CD8-positive, alpha-beta memory T cell (primary cell): ENCODE measurements at regions not wholly inside any gene's neighbourhood (a gene's known extent, or its start where the extent isn't known, plus 50 kb on each side); places are given as distances from the start of the nearest gene placed in this dataset.

Experiments
- CTCF ChIA-PET: fragments of 350-600 bp; sonication (Branson Sonifier 250); formaldehyde crosslinking; loops from one replicate; lab custom pipeline; 2021; ENCODE audit warnings: antibody characterized with exemption; lab: Charles Lee
- POLR2A ChIA-PET: fragments of 350-600 bp; sonication (Branson Sonifier 250); formaldehyde crosslinking; loops from one replicate; lab custom pipeline; 2021; ENCODE audit warnings: antibody characterized with exemption; lab: Charles Lee
- DNase-seq, 5 donors: peaks; one replicate each; pipeline versions ENCODE4 v3.0.0 to v3.0.0-alpha.2; 2020 to 2022; ENCODE audit warnings: mixed read lengths in 1 of 5
- H3K27ac ChIP-seq: one replicate; pipeline ENCODE4 v1.7.0; 2013; ENCODE audit warnings: low read depth, mild to moderate bottlenecking, low read length, moderate library complexity
- H3K27me3 ChIP-seq: 2 replicates; pipeline ENCODE4 v1.7.0; 2013; ENCODE audit warnings: low read length, mild to moderate bottlenecking; ENCODE audit not compliant: insufficient read depth, poor library complexity, severe bottlenecking
- H3K36me3 ChIP-seq: 2 replicates; pipeline ENCODE4 v1.7.0; 2013; ENCODE audit warnings: mild to moderate bottlenecking, low read length, moderate library complexity; ENCODE audit not compliant: insufficient read depth
- H3K4me1 ChIP-seq: 2 replicates; pipeline ENCODE4 v1.7.0; 2013; ENCODE audit warnings: mild to moderate bottlenecking, low read length, moderate library complexity; ENCODE audit not compliant: insufficient read depth
- H3K4me3 ChIP-seq: 2 replicates; pipeline ENCODE4 v1.7.0; 2013; ENCODE audit warnings: mild to moderate bottlenecking, low read length
- H3K9me3 ChIP-seq: 2 replicates; pipeline ENCODE4 v1.7.0; 2013; ENCODE audit warnings: mild to moderate bottlenecking, low read length
- H3K27ac Mint-ChIP-seq, 8 donors: one replicate each; pipeline ENCODE4 v1.8.0; 2020 to 2021; ENCODE audit warnings: mixed read lengths in 8 of 8, mild to moderate bottlenecking in 6 of 8, inconsistent platforms in 3 of 8, moderate library complexity in 3 of 8
- H3K27me3 Mint-ChIP-seq, 2 donors: one replicate each; pipeline ENCODE4 v1.8.0; 2020 to 2021; ENCODE audit warnings: mixed read lengths in 2 of 2, mild to moderate bottlenecking in 1 of 2, moderate library complexity in 1 of 2
- H3K36me3 Mint-ChIP-seq, 3 donors: one replicate each; pipeline ENCODE4 v1.8.0; 2020 to 2021; ENCODE audit warnings: mixed read lengths in 3 of 3, inconsistent platforms in 1 of 3, mild to moderate bottlenecking in 1 of 3
- H3K4me1 Mint-ChIP-seq, 3 donors: one replicate each; pipeline ENCODE4 v1.8.0; 2020 to 2021; ENCODE audit warnings: mixed read lengths in 3 of 3, inconsistent platforms in 1 of 3, mild to moderate bottlenecking in 1 of 3
- H3K4me3 Mint-ChIP-seq, 7 donors: one replicate each; pipeline ENCODE4 v1.8.0; 2020 to 2021; ENCODE audit warnings: mixed read lengths in 7 of 7, mild to moderate bottlenecking in 6 of 7, moderate library complexity in 4 of 7, inconsistent platforms in 2 of 7
- H3K9me3 Mint-ChIP-seq, 5 donors: one replicate each; pipeline ENCODE4 v1.8.0; 2020 to 2022; ENCODE audit warnings: mixed read lengths in 5 of 5, mild to moderate bottlenecking in 3 of 5, moderate library complexity in 2 of 5, inconsistent platforms in 1 of 5

DNA sequence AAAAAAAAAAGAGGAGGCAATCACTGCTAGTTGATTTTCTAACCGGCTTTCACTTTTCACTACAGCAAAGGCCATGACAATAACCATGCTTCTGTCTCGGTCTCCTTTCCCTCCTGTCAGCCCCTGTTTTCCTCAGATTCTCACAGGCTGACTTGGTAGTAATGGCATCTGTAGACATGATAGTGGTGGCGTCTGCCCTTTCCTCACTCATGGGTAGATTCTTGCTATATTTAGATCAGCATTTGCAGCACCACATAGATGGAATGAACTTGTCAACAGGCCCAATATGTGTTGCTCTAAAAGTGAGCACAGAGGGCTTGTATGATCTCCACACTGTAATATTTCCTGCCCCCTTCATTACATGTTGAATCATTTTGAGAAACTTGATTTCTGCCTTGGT is 120.3 kb upstream of the FTMT start:
- no peaks in the 10 kb centered on the region for H3K4me1 ChIP-seq
- no peaks in the 10 kb centered on the region for H3K27me3 ChIP-seq
- H3K9me3 ChIP-seq, result no peaks in the 10 kb centered on the region
- no peaks in the 10 kb centered on the region for H3K36me3 Mint-ChIP-seq
- H3K4me3 Mint-ChIP-seq, result no peak overlapping the region
- H3K4me3 ChIP-seq, result no peak overlapping the region
- ChIA-PET POLR2A (no interaction called here), CTCF (no interaction called here)
- no peaks in the 10 kb centered on the region for H3K27me3 Mint-ChIP-seq
- no peak overlapping the region for H3K27ac Mint-ChIP-seq
- H3K4me1 Mint-ChIP-seq, result no peaks in the 10 kb centered on the region
- no peak overlapping the region for H3K27ac ChIP-seq
- H3K36me3 ChIP-seq, result no peaks in the 10 kb centered on the region
- H3K9me3 Mint-ChIP-seq, result peaks cover 0 to 10% (median 4%) of the 10 kb centered on the region in 5 donors
- DNase-seq, result no peak

DNA sequence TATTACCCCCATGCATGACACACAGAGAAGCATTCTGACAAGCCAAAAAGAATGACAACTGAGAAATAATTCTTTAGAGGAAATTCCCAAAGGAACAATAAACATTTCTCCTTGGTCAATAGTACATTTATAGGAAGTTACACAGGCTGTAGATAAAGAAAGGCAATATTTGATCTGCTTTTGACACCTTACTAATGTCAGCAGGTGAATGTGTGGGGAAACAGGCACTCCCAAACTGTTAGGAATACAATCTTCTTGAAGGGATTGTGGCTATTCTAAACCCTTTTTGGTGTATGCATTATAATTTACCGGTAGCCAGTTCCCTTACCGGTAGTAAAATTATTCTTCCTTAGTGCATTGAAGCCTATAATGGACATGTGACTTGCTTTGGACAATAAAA is 116.1 kb upstream of the FTMT start:
- Histone ChIP-seq H3K27me3 (no peaks in the 10 kb centered on the region), H3K36me3 (no peaks in the 10 kb centered on the region), H3K4me1 (no peaks in the 10 kb centered on the region), H3K4me3 (no peak overlapping the region), H3K9me3 (no peaks in the 10 kb centered on the region), H3K27ac (no peak overlapping the region)
- Mint-ChIP-seq H3K4me1 (no peaks in the 10 kb centered on the region), H3K4me3 (no peak overlapping the region), H3K27me3 (no peaks in the 10 kb centered on the region), H3K27ac (no peak overlapping the region), H3K9me3 (peaks cover 0 to 12% (median 5%) of the 10 kb centered on the region in 5 donors), H3K36me3 (no peaks in the 10 kb centered on the region)
- POLR2A ChIA-PET, result no interaction called here
- CTCF ChIA-PET, result no interaction called here
- no peak for DNase-seq

DNA sequence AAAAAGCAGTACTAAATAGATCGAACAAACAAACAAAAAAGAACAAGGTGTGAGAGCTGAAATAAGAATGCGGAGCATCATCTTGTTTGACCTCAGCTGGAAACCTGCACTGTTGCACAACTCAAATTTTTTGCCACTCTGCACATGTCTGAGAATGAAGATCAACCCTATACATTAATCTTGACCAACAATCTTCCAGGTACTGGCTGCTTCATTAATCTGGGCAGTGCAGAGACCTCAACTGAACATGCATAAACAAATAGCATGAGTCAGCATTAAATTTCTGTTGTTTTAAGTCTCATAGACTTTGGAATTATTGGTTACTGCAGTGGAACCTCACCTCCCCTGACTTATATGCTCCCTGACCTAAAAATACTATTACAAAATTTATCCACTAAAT is 114.6 kb upstream of the FTMT start:
- no peak overlapping the region for H3K4me3 ChIP-seq
- no peak overlapping the region for H3K27ac Mint-ChIP-seq
- ChIA-PET CTCF (no interaction called here), POLR2A (no interaction called here)
- peaks cover 0 to 14% (median 5%) of the 10 kb centered on the region in 5 donors for H3K9me3 Mint-ChIP-seq
- H3K4me1 ChIP-seq, result no peaks in the 10 kb centered on the region
- no peak overlapping the region for H3K4me3 Mint-ChIP-seq
- H3K27me3 ChIP-seq, result no peaks in the 10 kb centered on the region
- H3K36me3 Mint-ChIP-seq, result no peaks in the 10 kb centered on the region
- DNase-seq, result no peak
- no peaks in the 10 kb centered on the region for H3K27me3 Mint-ChIP-seq
- H3K36me3 ChIP-seq, result no peaks in the 10 kb centered on the region
- no peaks in the 10 kb centered on the region for H3K4me1 Mint-ChIP-seq
- no peaks in the 10 kb centered on the region for H3K9me3 ChIP-seq
- H3K27ac ChIP-seq, result no peak overlapping the region

DNA sequence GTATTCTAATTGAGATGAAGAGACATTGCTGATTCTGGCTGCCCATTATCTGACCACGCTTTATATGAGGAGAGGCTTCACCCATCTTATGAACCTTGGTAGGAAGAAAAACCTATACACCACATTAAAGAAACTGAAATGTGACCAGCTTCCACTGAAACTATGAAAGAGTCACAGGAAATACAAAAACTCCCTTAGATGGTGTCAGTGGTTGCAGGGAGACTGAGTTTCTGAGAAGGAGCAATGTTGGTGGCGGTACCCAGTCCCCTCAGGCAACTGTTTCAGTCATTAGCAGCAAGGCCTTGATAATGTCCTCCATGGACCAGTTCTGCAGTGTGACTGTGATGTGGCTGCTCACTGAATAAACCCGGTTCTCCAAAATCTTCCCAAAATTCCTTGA is 110.5 kb upstream of the FTMT start:
- H3K27ac ChIP-seq, result no peak overlapping the region
- H3K27ac Mint-ChIP-seq, result no peak overlapping the region
- DNase-seq, result no peak
- no peaks in the 10 kb centered on the region for H3K4me1 Mint-ChIP-seq
- H3K27me3 ChIP-seq, result no peaks in the 10 kb centered on the region
- ChIA-PET CTCF (no interaction called here), POLR2A (no interaction called here)
- no peaks in the 10 kb centered on the region for H3K4me1 ChIP-seq
- H3K9me3 ChIP-seq, result no peaks in the 10 kb centered on the region
- no peak overlapping the region for H3K4me3 ChIP-seq
- no peaks in the 10 kb centered on the region for H3K36me3 Mint-ChIP-seq
- H3K4me3 Mint-ChIP-seq, result no peak overlapping the region
- H3K36me3 ChIP-seq, result no peaks in the 10 kb centered on the region
- H3K27me3 Mint-ChIP-seq, result no peaks in the 10 kb centered on the region
- H3K9me3 Mint-ChIP-seq, result peaks cover 0 to 19% (median 3%) of the 10 kb centered on the region in 5 donors

DNA sequence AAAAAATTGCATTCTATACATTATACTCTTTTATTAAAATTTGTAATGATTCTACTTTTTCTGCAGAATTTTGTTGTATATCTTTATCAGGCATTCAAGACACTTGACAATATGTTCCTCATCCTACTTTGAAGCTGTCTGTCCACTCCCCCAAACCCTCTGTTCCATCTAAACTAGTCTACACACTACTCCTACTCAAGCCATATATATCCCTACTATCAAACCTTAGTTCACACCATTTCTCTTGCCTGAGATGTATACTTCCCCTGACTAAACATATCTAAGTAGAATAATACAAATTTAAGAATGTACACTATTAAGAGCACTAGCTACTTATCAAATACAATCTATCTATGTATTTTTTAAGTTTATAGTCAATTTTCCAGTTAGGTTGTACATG is 107.1 kb upstream of the FTMT start:
- CTCF ChIA-PET, result no interaction called here
- Mint-ChIP-seq H3K4me1 (no peaks in the 10 kb centered on the region), H3K9me3 (peaks cover 0 to 8% (median 2%) of the 10 kb centered on the region in 5 donors), H3K27me3 (no peaks in the 10 kb centered on the region), H3K4me3 (no peak overlapping the region), H3K36me3 (no peaks in the 10 kb centered on the region), H3K27ac (no peak overlapping the region)
- Histone ChIP-seq H3K36me3 (no peaks in the 10 kb centered on the region), H3K27ac (no peak overlapping the region), H3K9me3 (no peaks in the 10 kb centered on the region), H3K4me1 (no peaks in the 10 kb centered on the region), H3K4me3 (no peak overlapping the region), H3K27me3 (no peaks in the 10 kb centered on the region)
- POLR2A ChIA-PET, result no interaction called here
- no peak for DNase-seq

DNA sequence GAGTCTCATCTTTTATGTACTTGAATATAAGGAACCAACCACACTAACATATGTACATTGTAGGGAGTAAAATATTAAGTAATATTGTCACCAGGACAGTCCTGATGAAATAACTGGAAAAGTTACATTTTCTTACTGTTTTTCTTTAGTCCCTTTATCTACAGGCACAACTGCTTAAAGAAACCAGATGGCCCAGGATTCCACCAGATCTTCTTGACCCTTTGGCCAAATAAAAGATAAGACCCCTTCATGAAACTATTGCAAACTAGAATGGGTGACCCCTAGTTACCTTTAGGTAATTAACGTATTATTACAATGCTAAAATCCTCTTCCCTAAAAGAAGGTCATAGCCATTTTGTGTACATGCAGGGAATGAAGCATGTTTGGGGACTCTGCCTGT is 106.3 kb upstream of the FTMT start:
- POLR2A ChIA-PET, result no interaction called here
- Mint-ChIP-seq H3K27me3 (no peaks in the 10 kb centered on the region), H3K27ac (no peak overlapping the region), H3K4me3 (no peak overlapping the region), H3K4me1 (no peaks in the 10 kb centered on the region), H3K36me3 (no peaks in the 10 kb centered on the region), H3K9me3 (peaks cover 0 to 11% (median 2%) of the 10 kb centered on the region in 5 donors)
- Histone ChIP-seq H3K36me3 (no peaks in the 10 kb centered on the region), H3K4me3 (no peak overlapping the region), H3K4me1 (no peaks in the 10 kb centered on the region), H3K9me3 (no peaks in the 10 kb centered on the region), H3K27ac (no peak overlapping the region), H3K27me3 (no peaks in the 10 kb centered on the region)
- CTCF ChIA-PET, result no interaction called here
- no peak for DNase-seq

DNA sequence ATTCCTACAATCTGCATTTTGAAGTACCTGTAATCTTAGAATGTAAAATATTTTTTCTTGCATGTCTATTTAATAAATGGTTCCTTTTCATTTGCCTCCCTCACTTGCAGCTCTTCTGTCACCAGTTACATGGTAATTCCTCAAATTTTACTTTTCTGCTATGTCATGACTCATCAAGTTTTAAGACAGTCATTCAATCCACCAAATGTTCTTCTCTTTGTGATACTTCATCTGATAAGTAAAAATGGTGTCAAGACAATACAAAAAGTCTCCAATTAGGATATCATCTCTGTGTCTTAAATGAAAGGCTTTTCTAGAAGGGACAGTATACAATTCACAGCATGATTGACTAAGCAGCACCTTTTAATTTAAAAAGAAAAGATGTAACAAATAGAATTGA is 104.9 kb upstream of the FTMT start:
- no peaks in the 10 kb centered on the region for H3K36me3 Mint-ChIP-seq

DNA sequence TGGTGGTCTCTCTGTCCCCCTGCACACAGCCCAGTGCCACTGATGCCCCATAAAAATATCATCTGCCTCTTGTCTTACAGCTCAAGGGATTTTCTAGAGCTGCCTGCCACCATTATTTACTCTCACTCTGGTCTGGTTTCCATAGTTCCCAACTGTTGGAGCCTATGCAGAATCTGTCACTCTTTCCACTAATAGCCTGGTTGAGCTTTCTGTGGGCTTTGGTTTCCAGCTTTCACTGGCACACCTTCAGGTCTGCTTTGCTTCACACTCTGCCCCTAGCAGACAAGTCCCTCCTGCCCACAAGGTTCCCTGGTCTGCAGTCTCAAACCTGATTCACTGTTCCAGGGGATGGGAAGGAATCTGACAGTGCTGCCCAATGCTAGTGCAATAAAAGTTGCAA is 103.0 kb upstream of the FTMT start:
- Mint-ChIP-seq H3K36me3 (no peaks in the 10 kb centered on the region), H3K9me3 (peaks cover 0 to 4% (median 2%) of the 10 kb centered on the region in 5 donors), H3K4me3 (no peak overlapping the region), H3K27me3 (no peaks in the 10 kb centered on the region), H3K4me1 (no peaks in the 10 kb centered on the region), H3K27ac (no peak overlapping the region)
- no peak overlapping the region for H3K4me3 ChIP-seq
- ChIA-PET CTCF (no interaction called here), POLR2A (no interaction called here)
- no peaks in the 10 kb centered on the region for H3K27me3 ChIP-seq
- no peak overlapping the region for H3K27ac ChIP-seq
- H3K9me3 ChIP-seq, result no peaks in the 10 kb centered on the region
- no peaks in the 10 kb centered on the region for H3K36me3 ChIP-seq
- H3K4me1 ChIP-seq, result no peaks in the 10 kb centered on the region
- DNase-seq, result no peak

More for the DNA sequence above, 104.9 kb upstream of the FTMT start:
- CTCF ChIA-PET, result no interaction called here
- Mint-ChIP-seq H3K9me3 (peaks cover 0 to 11% (median 2%) of the 10 kb centered on the region in 5 donors), H3K4me1 (no peaks in the 10 kb centered on the region), H3K27ac (no peak overlapping the region), H3K27me3 (no peaks in the 10 kb centered on the region), H3K4me3 (no peak overlapping the region)
- no peak overlapping the region for H3K27ac ChIP-seq
- H3K4me1 ChIP-seq, result no peaks in the 10 kb centered on the region
- no peak for DNase-seq
- H3K9me3 ChIP-seq, result no peaks in the 10 kb centered on the region
- H3K36me3 ChIP-seq, result no peaks in the 10 kb centered on the region
- no peaks in the 10 kb centered on the region for H3K27me3 ChIP-seq
- POLR2A ChIA-PET, result no interaction called here
- H3K4me3 ChIP-seq, result no peak overlapping the region

DNA sequence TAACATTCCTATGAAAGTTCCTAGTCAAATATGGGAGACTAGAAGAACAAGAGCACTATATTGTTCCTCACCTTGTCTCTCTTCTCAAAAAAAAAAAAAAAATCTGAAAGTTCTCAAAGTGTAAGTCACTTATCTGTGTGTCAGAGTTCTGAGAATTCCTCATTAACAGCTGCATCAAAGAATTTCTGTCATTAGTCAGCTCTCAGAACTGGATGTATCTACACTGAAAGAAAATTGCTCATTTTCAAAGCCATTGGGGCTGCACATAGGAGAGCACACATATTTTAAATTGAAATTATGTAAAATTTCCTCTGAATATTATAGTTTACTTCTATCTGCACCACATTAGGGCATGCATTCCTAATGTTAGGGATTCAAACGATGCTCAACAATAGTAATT is 99.5 kb upstream of the FTMT start:
- no peak overlapping the region for H3K27ac Mint-ChIP-seq

More for the DNA sequence above, 99.5 kb upstream of the FTMT start:
- no peak overlapping the region for H3K4me3 ChIP-seq
- H3K36me3 Mint-ChIP-seq, result no peaks in the 10 kb centered on the region
- ChIA-PET POLR2A (no interaction called here), CTCF (no interaction called here)
- H3K9me3 Mint-ChIP-seq, result peaks cover 0 to 4% (median 0%) of the 10 kb centered on the region in 5 donors
- no peak overlapping the region for H3K27ac ChIP-seq
- DNase-seq, result no peak
- no peaks in the 10 kb centered on the region for H3K36me3 ChIP-seq
- no peaks in the 10 kb centered on the region for H3K27me3 ChIP-seq
- H3K4me1 Mint-ChIP-seq, result no peaks in the 10 kb centered on the region
- no peak overlapping the region for H3K4me3 Mint-ChIP-seq
- no peaks in the 10 kb centered on the region for H3K9me3 ChIP-seq
- no peaks in the 10 kb centered on the region for H3K4me1 ChIP-seq
- H3K27me3 Mint-ChIP-seq, result no peaks in the 10 kb centered on the region
